K562 (cell line): ENCODE measurements at regions not wholly inside any gene's neighbourhood (a gene's known extent, or its start where the extent isn't known, plus 50 kb on each side); places are given as distances from the start of the nearest gene placed in this dataset.

Source experiments
- ATAC-seq: fragments of 200-7000 bp; cut with Tn5 transposase; 3 replicates; pipeline ENCODE4 v1.9.1; 2020; ENCODE audit warnings: moderate library complexity
- BruUV-seq: library from RNA; stranded (reverse); fragments of 400-500 nt; replicated peaks from 2 replicates; lab custom pipeline; 2021; lab: Mats Ljungman, UMichigan
- CTCF ChIA-PET: fragments of 300-600 bp; formaldehyde crosslinking; extraction: SDS; loops from one replicate; lab custom pipeline; 2021; ENCODE audit warnings: low intra/inter-chr PET ratio; lab: Yijun Ruan, JAX
- POLR2A ChIA-PET: fragments of 300-600, 350-650 bp; sonication (Branson Sonifier 250); formaldehyde crosslinking; extraction: SDS; loops from one replicate; lab custom pipeline; 2021; ENCODE audit warnings: antibody characterized with exemption, inconsistent platforms; lab: Yijun Ruan, JAX
- DNase-seq, 4 experiments: peaks; one replicate each; pipeline versions ENCODE4 v3.0.0 to v3.0.0-alpha.2; 2011 to 2018; ENCODE audit warnings: low spot score in 3 of 4, mixed read lengths in 3 of 4; ENCODE audit errors: extremely low read depth in 1 of 4
- FAIRE-seq: peaks from 2 replicates; lab custom pipeline; 2011; peaks lifted over from hg19 to GRCh38; lab: Jason Lieb, UNC
- H2AFZ ChIP-seq: 2 replicates; pipeline ENCODE4 v1.6.0; 2011; ENCODE audit warnings: low read depth, low read length, control low read depth, inconsistent platforms
- H3K27ac ChIP-seq: fragments of 200-600 bp; 3 replicates; pipeline ENCODE4 v1.8.0; 2011; ENCODE audit warnings: low read depth, mild to moderate bottlenecking, control low read depth, inconsistent platforms, low read length, moderate library complexity, mixed read lengths; ENCODE audit errors: extremely low read depth
- H3K27me3 ChIP-seq, 2 experiments: fragments of 300-600 bp in 1 of 2; 2 replicates in 1 of 2; 3 replicates in 1 of 2; pipeline versions ENCODE4 v1.6.0 to v1.8.0; 2011; ENCODE audit warnings: inconsistent platforms in 2 of 2, low read length in 2 of 2, mild to moderate bottlenecking in 1 of 2, mixed read lengths in 1 of 2, moderate library complexity in 1 of 2; ENCODE audit not compliant: control insufficient read depth in 2 of 2, insufficient read depth in 2 of 2
- H3K36me3 ChIP-seq: fragments of 300-600 bp; 3 replicates; pipeline ENCODE4 v1.8.0; 2011; ENCODE audit warnings: mild to moderate bottlenecking, low read length, inconsistent platforms; ENCODE audit not compliant: control insufficient read depth, insufficient read depth
- H3K4me1 ChIP-seq, 2 experiments: fragments of 200-600 bp in 1 of 2; replicated peaks in 1 of 2; 2 replicates in 1 of 2; 3 replicates in 1 of 2; pipeline versions ENCODE4 v1.5.1 to v1.8.0; 2011; ENCODE audit warnings: inconsistent platforms in 2 of 2, low read length in 2 of 2, mild to moderate bottlenecking in 1 of 2, mixed read lengths in 1 of 2, moderate library complexity in 1 of 2; ENCODE audit not compliant: control insufficient read depth in 2 of 2, insufficient read depth in 2 of 2
- H3K4me2 ChIP-seq: 2 replicates; pipeline ENCODE4 v1.6.1; 2011; ENCODE audit warnings: low read length, control low read depth, inconsistent platforms, mixed read lengths; ENCODE audit not compliant: insufficient read depth
- H3K4me3 ChIP-seq: fragments of 200-600 bp; sonication (generic), shearing (Covaris generic); 2 replicates; pipeline ENCODE4 v1.5.1; 2016; ENCODE audit warnings: control low read depth, inconsistent platforms
- H3K79me2 ChIP-seq: fragments of 200-600 bp; 3 replicates; pipeline ENCODE4 v1.8.0; 2011; ENCODE audit warnings: low read length, inconsistent platforms; ENCODE audit not compliant: control insufficient read depth, insufficient read depth
- H3K9ac ChIP-seq, 2 experiments: 2 replicates each; pipeline versions ENCODE4 v1.6.0 to v1.6.1; 2011; ENCODE audit warnings: low read depth in 2 of 2, low read length in 2 of 2, control low read depth in 1 of 2, inconsistent platforms in 1 of 2, mild to moderate bottlenecking in 1 of 2, mixed read lengths in 1 of 2; ENCODE audit not compliant: insufficient read depth in 1 of 2
- H3K9me1 ChIP-seq: one replicate; pipeline ENCODE4 v1.6.0; 2011; ENCODE audit warnings: inconsistent platforms, mild to moderate bottlenecking, low read length, moderate library complexity; ENCODE audit not compliant: control insufficient read depth, insufficient read depth
- H3K9me3 ChIP-seq: replicated peaks from 2 replicates; pipeline ENCODE4 v1.5.1; 2011; ENCODE audit warnings: low read depth, low read length, inconsistent platforms; ENCODE audit not compliant: control insufficient read depth, insufficient read depth
- H4K20me1 ChIP-seq: replicated peaks from 2 replicates; pipeline ENCODE4 v1.6.1; 2011; ENCODE audit warnings: low read length, inconsistent platforms, mixed read lengths; ENCODE audit not compliant: control insufficient read depth, insufficient read depth
- CTCFL ChIP-seq: IDR thresholded peaks from 2 replicates; pipeline ENCODE4 v1.6.1; 2011; ENCODE audit warnings: borderline replicate concordance, low read depth, mild to moderate bottlenecking, moderate library complexity, low read length; ENCODE audit not compliant: insufficient read depth, poor library complexity, severe bottlenecking
- POLR2A ChIP-seq: fragments of 450-650 bp; conservative IDR thresholded peaks from 2 replicates; pipeline ENCODE4 v1.6.1; 2016
- WGBS: fragments of 100-300 bp; shearing (Covaris generic); methylation state at CpG from one replicate; pipeline ENCODE4 v1.1.6; 2016; ENCODE audit warnings: low coverage, mixed read lengths; ENCODE audit not compliant: insufficient coverage; ENCODE audit errors: missing lambda C conversion rate; 5-methylcytosine and 5-hydroxymethylcytosine counted together
- in situ Hi-C: fragments of 300-500 bp; cut with MboI; formaldehyde crosslinking; loops from 4 replicates; pipeline ENCODE4 v1.15.0; 2018; ENCODE audit warnings: inconsistent platforms, mixed read lengths
- intact Hi-C: fragments of 100-400 bp; cut with micrococcal nuclease; formaldehyde crosslinking; loops from 2 replicates; pipeline ENCODE4 v1.14.2; 2022
- TF ChIP-seq, protein P1 (sequence below): fragments of 250-450 bp; sonication (Bioruptor Pico); IDR thresholded peaks from 2 replicates; pipeline ENCODE4 v1.5.0; 2021; ENCODE audit warnings: mild to moderate bottlenecking, moderate library complexity

- ATAC-seq = no peak
- no peak for FAIRE-seq
- ChIA-PET POLR2A (interaction anchor here (1.0 kb wide), 1 partner anchor 17 kb away, joined by 4 read pairs; no protein-coding TSS in a partner anchor), CTCF (no interaction called here)
- H3K27me3 ChIP-seq = no peaks in the 10 kb centered on the region
- intact Hi-C loops = no loop called here
- no peaks in the 10 kb centered on the region for H3K36me3 ChIP-seq
- TF ChIP-seq, protein P1, sequence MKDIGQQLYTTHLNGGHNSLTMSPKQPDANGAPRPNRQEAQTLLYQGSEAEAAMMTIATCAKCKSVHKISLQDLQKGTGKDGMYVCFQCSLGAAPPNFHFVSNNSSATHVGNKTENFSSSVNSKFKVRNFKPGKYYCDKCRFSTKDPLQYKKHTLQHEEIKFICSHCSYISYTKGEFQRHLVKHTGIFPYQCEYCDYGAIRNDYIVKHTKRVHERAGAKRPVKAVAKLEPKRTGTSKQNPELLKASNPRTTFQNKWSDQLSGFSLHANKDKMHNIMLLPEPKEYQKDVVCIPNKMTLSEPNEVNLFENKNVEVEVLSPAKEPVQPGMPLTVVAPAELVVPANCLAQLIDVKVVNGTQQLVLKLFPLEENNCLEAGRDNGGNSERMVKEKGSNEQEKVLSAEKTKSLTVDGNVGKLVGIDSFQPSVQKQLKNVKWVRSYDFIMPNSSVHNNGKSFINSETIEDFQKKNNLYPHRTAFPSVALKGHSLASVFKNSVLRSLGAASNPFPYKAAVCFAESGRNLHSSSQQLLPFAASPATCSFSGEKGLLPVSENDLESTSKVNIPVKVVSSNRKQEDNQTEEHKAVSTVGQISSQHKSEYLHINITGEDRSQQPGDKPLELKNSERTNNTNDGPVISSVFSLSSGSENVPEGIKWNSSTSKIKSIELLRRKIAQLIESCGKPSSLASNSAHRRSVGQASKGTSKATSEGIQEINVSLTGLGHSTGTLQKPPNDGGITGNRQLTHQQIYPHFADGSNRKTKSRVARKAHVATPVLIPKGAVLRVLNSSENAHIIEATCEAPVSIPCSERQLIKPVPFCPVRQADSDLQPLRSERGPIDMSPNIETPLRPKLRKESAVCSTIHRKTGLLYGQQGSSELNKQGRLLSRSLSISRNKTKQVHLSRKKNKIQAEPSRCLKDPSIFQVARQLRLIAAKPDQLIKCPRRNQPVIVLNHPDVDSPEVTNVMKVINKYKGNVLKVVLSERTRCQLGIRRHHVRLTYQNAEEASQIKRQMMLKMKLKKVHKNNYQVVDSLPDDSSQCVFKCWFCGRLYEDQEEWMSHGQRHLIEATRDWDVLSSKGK = no peak
- no peak for TF ChIP-seq CTCFL
- no peak for TF ChIP-seq POLR2A
- H3K79me2 ChIP-seq = no peaks in the 10 kb centered on the region
- peak overlapping the region; percentile 48; the same call in 1 of the 2 replicates for H2AFZ ChIP-seq
- in situ Hi-C loops = no loop called here
- H3K9me1 ChIP-seq = no peaks in the 10 kb centered on the region
- H3K4me1 ChIP-seq = no peaks in the 10 kb centered on the region; a peak in 1 of 5 replicates
- no peak overlapping the region for H3K9ac ChIP-seq
- no peak overlapping the region for H3K4me3 ChIP-seq
- BruUV-seq = no TSS peak
- H3K27ac ChIP-seq = no peak overlapping the region
- H4K20me1 ChIP-seq = no peaks in the 10 kb centered on the region
- no peak for DNase-seq
- no peaks in the 10 kb centered on the region for H3K9me3 ChIP-seq
- no peak overlapping the region for H3K4me2 ChIP-seq
- WGBS = 27% methylated on average over 13 of the region's 14 CpGs
These were observed 652.7 kb upstream of the FANCL start for GRCh38 chr2:58893656-58894351.
